Neural cell (in vitro differentiated cells): ENCODE measurements at regions not wholly inside any gene's neighbourhood (a gene's known extent, or its start where the extent isn't known, plus 50 kb on each side); places are given as distances from the start of the nearest gene placed in this dataset.

Experiments used
- H2AFZ ChIP-seq: fragments of 200-600, 300-800 bp; sonication (generic), shearing (Covaris generic); 2 replicates; pipeline ENCODE4 v1.6.0; 2014; ENCODE audit warnings: low read depth, mild to moderate bottlenecking, antibody characterized with exemption, low read length, moderate library complexity
- H3F3A ChIP-seq: fragments of 200-600 bp; shearing (Covaris generic); 2 replicates; pipeline ENCODE4 v1.6.1; 2016; ENCODE audit warnings: mild to moderate bottlenecking, moderate library complexity, mixed read lengths, antibody characterized with exemption, low read length; ENCODE audit not compliant: insufficient read depth, poor library complexity, severe bottlenecking
- H3K27ac ChIP-seq: fragments of 200-600, 300-800 bp; sonication (generic), shearing (Covaris generic); 2 replicates; pipeline ENCODE4 v1.5.1; 2014; ENCODE audit warnings: mild to moderate bottlenecking, low read length, moderate library complexity
- H3K27me3 ChIP-seq: fragments of 300-800, 200-600 bp; sonication (generic), shearing (Covaris generic); 2 replicates; pipeline ENCODE4 v1.6.0; 2014; ENCODE audit warnings: mild to moderate bottlenecking, low read depth, low read length, moderate library complexity; ENCODE audit not compliant: insufficient read depth
- H3K36me3 ChIP-seq: fragments of 300-800, 200-600 bp; sonication (generic), shearing (Covaris generic); 2 replicates; pipeline ENCODE4 v1.5.1; 2014; ENCODE audit warnings: mild to moderate bottlenecking, antibody characterized with exemption, low read length, moderate library complexity; ENCODE audit not compliant: insufficient read depth
- H3K4me2 ChIP-seq: fragments of 300-800, 200-600 bp; sonication (generic), shearing (Covaris generic); 2 replicates; pipeline ENCODE4 v1.6.0; 2014; ENCODE audit warnings: mild to moderate bottlenecking, low read length
- H3K4me3 ChIP-seq: fragments of 300-800, 200-600 bp; sonication (generic), shearing (Covaris generic); 2 replicates; pipeline ENCODE4 v1.5.1; 2014; ENCODE audit warnings: mild to moderate bottlenecking, low read length, moderate library complexity
- H3K79me2 ChIP-seq: fragments of 200-600 bp; shearing (Covaris generic); replicated peaks from 2 replicates; pipeline ENCODE4 v1.6.0; 2014; ENCODE audit warnings: mild to moderate bottlenecking, low read length, moderate library complexity; ENCODE audit not compliant: insufficient read depth
- H3K9ac ChIP-seq: fragments of 300-800, 200-600 bp; sonication (generic), shearing (Covaris generic); 2 replicates; pipeline ENCODE4 v1.6.1; 2016; ENCODE audit warnings: mild to moderate bottlenecking, low read length, mixed read lengths
- H3K9me2 ChIP-seq: fragments of 200-600 bp; shearing (Covaris generic); 2 replicates; pipeline ENCODE4 v1.6.1; 2016; ENCODE audit warnings: mild to moderate bottlenecking, low read length, mixed read lengths; ENCODE audit not compliant: insufficient read depth
- H3K9me3 ChIP-seq: fragments of 200-600, 300-800 bp; sonication (generic), shearing (Covaris generic); 2 replicates; pipeline ENCODE4 v1.6.1; 2016; ENCODE audit warnings: mild to moderate bottlenecking, mixed run types, low read length, moderate library complexity, mixed read lengths
- H4K20me1 ChIP-seq: fragments of 200-600 bp; shearing (Covaris generic); 2 replicates; pipeline ENCODE4 v1.6.1; 2016; ENCODE audit warnings: mild to moderate bottlenecking, mixed run types; ENCODE audit not compliant: insufficient read depth
- EP300 ChIP-seq: fragments of 450-650 bp; conservative IDR thresholded peaks from 2 replicates; pipeline ENCODE4 v1.6.1; 2014; ENCODE audit warnings: antibody characterized with exemption, mild to moderate bottlenecking, moderate library complexity; ENCODE audit not compliant: poor library complexity, severe bottlenecking
- EZH2 ChIP-seq: fragments of 200-600, 300-800 bp; shearing (Covaris generic), sonication (generic); IDR thresholded peaks from 2 replicates; pipeline ENCODE4 v1.6.1; 2014; ENCODE audit warnings: antibody characterized with exemption, low read length, borderline replicate concordance, mild to moderate bottlenecking; ENCODE audit not compliant: insufficient read depth, poor library complexity, severe bottlenecking
- MXI1 ChIP-seq: fragments of 450-650 bp; conservative IDR thresholded peaks from 2 replicates; pipeline ENCODE4 v1.6.1; 2014; ENCODE audit warnings: antibody characterized with exemption, mild to moderate bottlenecking; ENCODE audit not compliant: poor library complexity, severe bottlenecking
- POLR2AphosphoS5 ChIP-seq: IDR thresholded peaks from 2 replicates; pipeline ENCODE4 v1.6.1; 2012
- RAD21 ChIP-seq: fragments of 450-650 bp; conservative IDR thresholded peaks from 2 replicates; pipeline ENCODE4 v1.6.1; 2014; ENCODE audit warnings: antibody characterized with exemption, mild to moderate bottlenecking, moderate library complexity
- SMC3 ChIP-seq: fragments of 450-650 bp; conservative IDR thresholded peaks from 2 replicates; pipeline ENCODE4 v1.6.1; 2014; ENCODE audit warnings: antibody characterized with exemption, mild to moderate bottlenecking, moderate library complexity; ENCODE audit not compliant: poor library complexity
- TAF1 ChIP-seq: IDR thresholded peaks from 2 replicates; pipeline ENCODE4 v1.6.1; 2012; ENCODE audit warnings: low read depth
- TF ChIP-seq, protein P1 (sequence below): fragments of 450-650 bp; IDR thresholded peaks from 2 replicates; pipeline ENCODE4 v1.5.1; 2014; ENCODE audit warnings: antibody characterized with exemption, mild to moderate bottlenecking, moderate library complexity; ENCODE audit not compliant: poor library complexity, severe bottlenecking
- TF ChIP-seq, protein P2 (sequence below): IDR thresholded peaks from 2 replicates; pipeline ENCODE4 v1.6.1; 2012; ENCODE audit warnings: borderline replicate concordance

DNA sequence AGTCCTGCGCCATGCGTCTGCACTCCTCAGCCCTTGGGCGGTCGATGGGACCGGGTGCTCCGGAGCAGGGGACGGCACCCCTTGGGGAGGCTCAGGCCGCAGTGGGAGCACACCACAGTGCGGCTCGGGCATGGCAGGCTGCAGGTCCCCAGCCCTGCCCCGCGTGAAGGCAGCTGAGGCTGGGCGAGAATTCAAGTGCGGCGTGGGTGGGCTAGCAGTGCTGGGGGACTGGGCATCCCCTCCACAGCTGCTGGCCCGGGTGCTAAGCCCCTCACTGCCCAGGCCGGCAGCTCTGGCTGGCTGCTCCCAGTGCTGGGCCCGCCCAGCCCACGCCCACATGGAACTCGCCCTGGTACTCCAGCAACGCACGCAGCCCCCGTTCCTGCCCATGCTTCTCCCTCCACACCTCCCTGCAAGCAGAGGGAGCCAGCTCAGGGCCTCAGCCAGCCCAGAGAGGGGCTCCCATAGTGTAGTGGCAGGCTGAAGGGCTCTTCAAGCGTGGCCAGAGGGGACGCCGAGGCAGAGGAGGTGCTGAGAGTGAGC, 198.3 kb upstream of the CNTNAP5 start:
- Histone ChIP-seq H3K79me2 (no peaks in the 10 kb centered on the region), H3F3A (no peaks in the 10 kb centered on the region), H3K9me3 (no peaks in the 10 kb centered on the region), H3K4me3 (no peak overlapping the region), H2AFZ (no peak overlapping the region), H3K36me3 (no peaks in the 10 kb centered on the region), H3K27ac (no peak overlapping the region), H3K9me2 (no peaks in the 10 kb centered on the region), H3K9ac (no peak overlapping the region), H3K27me3 (no peaks in the 10 kb centered on the region), H3K4me2 (no peak overlapping the region), H4K20me1 (no peaks in the 10 kb centered on the region)
- no peak for TF ChIP-seq MXI1

DNA sequence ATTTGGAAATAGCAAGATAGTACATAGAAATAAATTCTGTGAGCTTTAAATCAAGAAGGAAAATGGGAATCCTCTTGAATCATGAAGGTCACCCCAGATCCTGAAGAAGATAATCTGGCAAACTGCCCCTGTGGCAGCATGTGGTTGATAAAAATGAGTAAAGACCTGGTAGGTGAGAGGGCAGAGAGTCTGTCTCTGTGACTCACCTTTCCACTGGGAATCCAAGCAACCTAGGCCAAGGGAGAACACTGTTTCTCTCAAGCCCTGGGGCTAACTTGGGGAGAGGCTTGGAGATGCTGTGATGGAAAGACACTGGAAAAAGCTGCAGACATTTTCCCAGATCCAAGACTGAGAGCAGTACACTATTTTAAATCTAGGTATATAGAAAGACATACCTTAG, 185.8 kb upstream of the CNTNAP5 start:
- Histone ChIP-seq H3K36me3 (no peaks in the 10 kb centered on the region), H2AFZ (no peak overlapping the region), H3K9ac (no peak overlapping the region), H3K79me2 (no peaks in the 10 kb centered on the region), H3K9me3 (peaks cover 7% of the 10 kb centered on the region), H3K4me2 (no peak overlapping the region), H3K27me3 (no peaks in the 10 kb centered on the region), H3K4me3 (no peak overlapping the region), H3K9me2 (no peaks in the 10 kb centered on the region), H3K27ac (no peak overlapping the region), H4K20me1 (no peaks in the 10 kb centered on the region), H3F3A (no peaks in the 10 kb centered on the region)
- no peak for TF ChIP-seq RAD21
- TF ChIP-seq TAF1, result no peak
- no peak for TF ChIP-seq POLR2AphosphoS5
- TF ChIP-seq MXI1, result no peak
- TF ChIP-seq, protein P1, sequence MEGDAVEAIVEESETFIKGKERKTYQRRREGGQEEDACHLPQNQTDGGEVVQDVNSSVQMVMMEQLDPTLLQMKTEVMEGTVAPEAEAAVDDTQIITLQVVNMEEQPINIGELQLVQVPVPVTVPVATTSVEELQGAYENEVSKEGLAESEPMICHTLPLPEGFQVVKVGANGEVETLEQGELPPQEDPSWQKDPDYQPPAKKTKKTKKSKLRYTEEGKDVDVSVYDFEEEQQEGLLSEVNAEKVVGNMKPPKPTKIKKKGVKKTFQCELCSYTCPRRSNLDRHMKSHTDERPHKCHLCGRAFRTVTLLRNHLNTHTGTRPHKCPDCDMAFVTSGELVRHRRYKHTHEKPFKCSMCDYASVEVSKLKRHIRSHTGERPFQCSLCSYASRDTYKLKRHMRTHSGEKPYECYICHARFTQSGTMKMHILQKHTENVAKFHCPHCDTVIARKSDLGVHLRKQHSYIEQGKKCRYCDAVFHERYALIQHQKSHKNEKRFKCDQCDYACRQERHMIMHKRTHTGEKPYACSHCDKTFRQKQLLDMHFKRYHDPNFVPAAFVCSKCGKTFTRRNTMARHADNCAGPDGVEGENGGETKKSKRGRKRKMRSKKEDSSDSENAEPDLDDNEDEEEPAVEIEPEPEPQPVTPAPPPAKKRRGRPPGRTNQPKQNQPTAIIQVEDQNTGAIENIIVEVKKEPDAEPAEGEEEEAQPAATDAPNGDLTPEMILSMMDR, result no peak
- TF ChIP-seq SMC3, result no peak
- no peak for TF ChIP-seq EZH2
- no peak for TF ChIP-seq EP300
- TF ChIP-seq, protein P2, sequence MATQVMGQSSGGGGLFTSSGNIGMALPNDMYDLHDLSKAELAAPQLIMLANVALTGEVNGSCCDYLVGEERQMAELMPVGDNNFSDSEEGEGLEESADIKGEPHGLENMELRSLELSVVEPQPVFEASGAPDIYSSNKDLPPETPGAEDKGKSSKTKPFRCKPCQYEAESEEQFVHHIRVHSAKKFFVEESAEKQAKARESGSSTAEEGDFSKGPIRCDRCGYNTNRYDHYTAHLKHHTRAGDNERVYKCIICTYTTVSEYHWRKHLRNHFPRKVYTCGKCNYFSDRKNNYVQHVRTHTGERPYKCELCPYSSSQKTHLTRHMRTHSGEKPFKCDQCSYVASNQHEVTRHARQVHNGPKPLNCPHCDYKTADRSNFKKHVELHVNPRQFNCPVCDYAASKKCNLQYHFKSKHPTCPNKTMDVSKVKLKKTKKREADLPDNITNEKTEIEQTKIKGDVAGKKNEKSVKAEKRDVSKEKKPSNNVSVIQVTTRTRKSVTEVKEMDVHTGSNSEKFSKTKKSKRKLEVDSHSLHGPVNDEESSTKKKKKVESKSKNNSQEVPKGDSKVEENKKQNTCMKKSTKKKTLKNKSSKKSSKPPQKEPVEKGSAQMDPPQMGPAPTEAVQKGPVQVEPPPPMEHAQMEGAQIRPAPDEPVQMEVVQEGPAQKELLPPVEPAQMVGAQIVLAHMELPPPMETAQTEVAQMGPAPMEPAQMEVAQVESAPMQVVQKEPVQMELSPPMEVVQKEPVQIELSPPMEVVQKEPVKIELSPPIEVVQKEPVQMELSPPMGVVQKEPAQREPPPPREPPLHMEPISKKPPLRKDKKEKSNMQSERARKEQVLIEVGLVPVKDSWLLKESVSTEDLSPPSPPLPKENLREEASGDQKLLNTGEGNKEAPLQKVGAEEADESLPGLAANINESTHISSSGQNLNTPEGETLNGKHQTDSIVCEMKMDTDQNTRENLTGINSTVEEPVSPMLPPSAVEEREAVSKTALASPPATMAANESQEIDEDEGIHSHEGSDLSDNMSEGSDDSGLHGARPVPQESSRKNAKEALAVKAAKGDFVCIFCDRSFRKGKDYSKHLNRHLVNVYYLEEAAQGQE, result no peak

DNA sequence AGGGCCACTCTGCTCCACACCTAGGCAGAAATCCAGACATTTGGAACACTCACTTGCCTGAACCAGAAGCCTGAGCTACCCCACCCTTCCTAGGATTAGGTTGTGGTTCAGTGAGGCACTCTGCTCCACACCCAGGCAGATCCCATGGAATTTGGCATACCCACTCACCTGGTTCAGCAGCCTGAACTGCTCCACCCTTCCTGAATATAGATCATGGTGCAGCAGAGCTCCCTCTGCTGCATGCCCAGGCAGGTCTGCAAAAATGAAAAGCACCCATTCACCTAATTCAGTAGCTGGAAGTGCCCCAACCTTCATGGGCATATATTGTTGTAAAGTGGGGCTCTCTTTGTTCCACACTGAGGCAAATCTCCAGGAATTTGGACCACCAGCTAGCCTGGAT, 185.1 kb upstream of the CNTNAP5 start:
- H4K20me1 ChIP-seq, result no peaks in the 10 kb centered on the region
- H3K36me3 ChIP-seq, result no peaks in the 10 kb centered on the region
- H3K4me3 ChIP-seq, result no peak overlapping the region
- no peak overlapping the region for H3K9ac ChIP-seq
- H3F3A ChIP-seq, result no peaks in the 10 kb centered on the region
- peaks cover 7% of the 10 kb centered on the region for H3K9me3 ChIP-seq
- H3K79me2 ChIP-seq, result no peaks in the 10 kb centered on the region
- no peak overlapping the region for H2AFZ ChIP-seq
- no peak overlapping the region for H3K4me2 ChIP-seq
- no peak for TF ChIP-seq RAD21
- no peak for TF ChIP-seq SMC3
- no peak for TF ChIP-seq MXI1
- no peak for TF ChIP-seq EZH2
- no peak for TF ChIP-seq EP300
- TF ChIP-seq POLR2AphosphoS5, result no peak
- no peak for TF ChIP-seq TAF1
- TF ChIP-seq, protein P1, result no peak
- TF ChIP-seq, protein P2, result no peak
- H3K27me3 ChIP-seq, result no peaks in the 10 kb centered on the region
- no peak overlapping the region for H3K27ac ChIP-seq
- no peaks in the 10 kb centered on the region for H3K9me2 ChIP-seq
